AG04450 (cell line): ENCODE measurements at regions not wholly inside any gene's neighbourhood (a gene's known extent, or its start where the extent isn't known, plus 50 kb on each side); places are given as distances from the start of the nearest gene placed in this dataset.

Experiments
- CTCF ChIA-PET: fragments of 300-600, 350-600 bp; formaldehyde crosslinking; extraction: SDS; loops from one replicate; lab custom pipeline; 2022; ENCODE audit warnings: antibody characterized with exemption, inconsistent platforms; lab: Charles Lee
- POLR2A ChIA-PET: fragments of 350-600 bp; formaldehyde crosslinking; extraction: SDS; loops from one replicate; lab custom pipeline; 2021; ENCODE audit warnings: antibody characterized with exemption, inconsistent platforms; lab: Yijun Ruan, JAX
- DNase-seq: peaks from one replicate; pipeline ENCODE4 v3.0.0-alpha.2; 2011; ENCODE audit warnings: low read depth, low spot score
- H3K27ac ChIP-seq: one replicate; pipeline ENCODE4 v1.5.1; 2012; ENCODE audit warnings: low read depth, low read length, control low read depth
- H3K27me3 ChIP-seq: one replicate; pipeline ENCODE4 v1.6.0; 2012; ENCODE audit warnings: low read length; ENCODE audit not compliant: control insufficient read depth, insufficient read depth
- H3K4me3 ChIP-seq: 2 replicates; pipeline ENCODE4 v1.5.1; 2011; ENCODE audit warnings: mild to moderate bottlenecking, low read depth, low read length, control low read depth
- H3K9me3 ChIP-seq: 2 replicates; pipeline ENCODE4 v1.5.1; 2012; ENCODE audit warnings: low read length; ENCODE audit not compliant: control insufficient read depth, insufficient read depth
- CTCF ChIP-seq: IDR thresholded peaks from 2 replicates; pipeline ENCODE4 v1.5.1; 2011; ENCODE audit warnings: low read depth, low read length, control low read depth, inconsistent platforms

- no peak overlapping the region for H3K27ac ChIP-seq
- no peaks in the 10 kb centered on the region for H3K27me3 ChIP-seq
- ChIA-PET CTCF (no interaction called here), POLR2A (no interaction called here)
- no peak overlapping the region for H3K4me3 ChIP-seq
- no peak for TF ChIP-seq CTCF
- no peak for DNase-seq
- H3K9me3 ChIP-seq = no peaks in the 10 kb centered on the region; the same call in 1 of the 2 replicates
Observed at GRCh38 chr13:58452123-58452623, 820.6 kb downstream of the PCDH17 start.

DNA sequence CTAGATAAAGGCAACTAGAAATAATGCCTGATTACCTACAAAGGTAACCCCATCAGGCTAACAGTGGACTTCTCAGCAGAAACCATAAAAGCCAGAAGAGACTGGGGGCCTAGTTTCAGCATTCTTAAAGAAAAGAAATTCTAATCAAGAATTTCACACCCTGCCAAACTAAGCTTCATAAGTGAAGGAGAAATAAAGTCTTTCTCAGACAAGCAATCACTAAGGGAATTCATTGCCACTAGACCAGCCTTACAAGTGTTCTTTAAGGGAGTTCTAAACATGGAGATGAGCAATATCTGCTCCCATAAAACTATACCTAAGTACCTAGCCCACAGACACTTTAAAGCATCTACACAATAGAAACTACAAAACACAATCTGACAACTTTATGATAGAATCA, 823.5 kb downstream of the PCDH17 start:
- POLR2A ChIA-PET = no interaction called here
- no peaks in the 10 kb centered on the region for H3K27me3 ChIP-seq

GRCh38 chr13:58461217-58461616, 829.7 kb downstream of the PCDH17 start:
- no peaks in the 10 kb centered on the region for H3K27me3 ChIP-seq
- no peak overlapping the region for H3K27ac ChIP-seq
- no peak for TF ChIP-seq CTCF
- no peak overlapping the region for H3K4me3 ChIP-seq
- no peak for DNase-seq
- peaks cover 2% of the 10 kb centered on the region; the same call in 1 of the 2 replicates for H3K9me3 ChIP-seq
- CTCF ChIA-PET = no interaction called here
- POLR2A ChIA-PET = no interaction called here

More for the DNA sequence above, 823.5 kb downstream of the PCDH17 start:
- H3K9me3 ChIP-seq = no peaks in the 10 kb centered on the region
- no peak overlapping the region for H3K4me3 ChIP-seq
- CTCF ChIA-PET = no interaction called here
- no peak for TF ChIP-seq CTCF
- no peak for DNase-seq
- no peak overlapping the region for H3K27ac ChIP-seq

DNA sequence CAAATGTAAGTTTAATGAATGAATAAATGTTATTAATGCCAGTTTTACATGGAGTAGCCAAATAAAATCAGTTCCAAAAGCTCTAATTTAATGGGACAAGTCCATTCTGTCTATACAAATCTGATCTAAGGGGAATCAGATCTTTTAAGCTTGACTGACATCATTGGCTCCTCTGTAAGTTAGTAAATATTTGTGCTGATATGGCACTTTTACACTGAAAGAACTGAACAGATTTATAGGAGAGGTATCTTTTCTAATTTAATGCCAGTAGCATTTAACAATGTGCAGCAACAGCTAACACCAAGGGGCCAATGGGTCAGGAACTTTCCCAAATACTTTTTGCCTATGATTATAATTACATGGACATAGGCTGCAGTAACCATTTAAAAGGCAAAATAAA, 832.3 kb downstream of the PCDH17 start:
- no peaks in the 10 kb centered on the region for H3K27me3 ChIP-seq
- peaks cover 7% of the 10 kb centered on the region for H3K9me3 ChIP-seq
- no peak overlapping the region for H3K4me3 ChIP-seq
- ChIA-PET CTCF (no interaction called here), POLR2A (no interaction called here)
- no peak for DNase-seq
- H3K27ac ChIP-seq = no peak overlapping the region
- TF ChIP-seq CTCF = no peak

DNA sequence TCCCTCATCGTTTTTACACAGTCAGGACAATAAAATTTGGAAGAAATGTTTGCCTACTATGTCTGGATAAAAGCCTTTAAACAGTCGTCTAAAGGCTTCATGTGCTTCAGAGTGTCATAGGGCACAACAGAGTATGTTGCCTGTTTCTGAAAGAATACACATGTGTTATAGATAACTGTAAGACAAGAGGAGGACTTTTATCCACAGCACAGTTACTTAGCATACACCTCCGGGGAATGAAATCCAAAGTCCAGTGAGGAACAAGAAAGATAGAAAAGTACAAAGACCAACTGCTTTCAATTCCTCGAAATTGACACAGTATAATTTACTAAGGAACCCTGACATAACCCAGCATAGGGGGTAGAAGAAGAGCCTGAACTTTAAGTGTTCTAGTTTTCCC, 835.6 kb downstream of the PCDH17 start:
- Histone ChIP-seq H3K9me3 (peaks cover 5% of the 10 kb centered on the region), H3K27me3 (no peaks in the 10 kb centered on the region), H3K4me3 (no peak overlapping the region), H3K27ac (no peak overlapping the region)
- POLR2A ChIA-PET = no interaction called here
- DNase-seq = no peak
- CTCF ChIA-PET = no interaction called here
- TF ChIP-seq CTCF = no peak
